ENCODE measurements at regions not wholly inside any gene's neighbourhood (a gene's known extent, or its start where the extent isn't known, plus 50 kb on each side); places are given as distances from the start of the nearest gene placed in this dataset.

GRCh38 chr3:18572809-18573208 is 147.7 kb upstream of the SATB1 start:
- no peak overlapping the region for H3K27ac ChIP-seq (ENCODE audit: low read depth, low read length)
- TF ChIP-seq CTCF (IDR thresholded peaks at IDR 0.05; ENCODE audit: low read depth, low read length) = no peak
- H3K27me3 ChIP-seq (ENCODE audit: control insufficient read depth, insufficient read depth, low read length) = no peaks in the 10 kb centered on the region
- POLR2A ChIA-PET = no interaction called here
- no peak for DNase-seq (ENCODE audit: low read depth, low spot score)
- H3K4me3 ChIP-seq (ENCODE audit: low read depth, low read length) = no peak overlapping the region
- CTCF ChIA-PET = no interaction called here
- H3K9me3 ChIP-seq (ENCODE audit: control insufficient read depth, insufficient read depth, low read length) = peaks cover 7% of the 10 kb centered on the region; the same call in 1 of the 2 replicates

- ChIA-PET CTCF (no interaction called here), POLR2A (no interaction called here)
- no peak overlapping the region for H3K27ac ChIP-seq (ENCODE audit: low read depth, low read length)
- H3K4me3 ChIP-seq (ENCODE audit: low read depth, low read length) = no peak overlapping the region
- no peak for DNase-seq (ENCODE audit: low read depth, low spot score)
- H3K9me3 ChIP-seq (ENCODE audit: control insufficient read depth, insufficient read depth, low read length) = no peaks in the 10 kb centered on the region; the same call in 1 of the 2 replicates
- no peaks in the 10 kb centered on the region for H3K27me3 ChIP-seq (ENCODE audit: control insufficient read depth, insufficient read depth, low read length)
- no peak for TF ChIP-seq CTCF (IDR thresholded peaks at IDR 0.05; ENCODE audit: low read depth, low read length)
These were observed 142.2 kb upstream of the SATB1 start for GRCh38 chr3:18567293-18567692.

GRCh38 chr3:18562364-18563154 is 137.4 kb upstream of the SATB1 start:
- Histone ChIP-seq H3K27me3 (ENCODE audit: control insufficient read depth, insufficient read depth, low read length) (no peaks in the 10 kb centered on the region), H3K9me3 (ENCODE audit: control insufficient read depth, insufficient read depth, low read length) (peaks cover 3% of the 10 kb centered on the region; the same call in 1 of the 2 replicates), H3K27ac (ENCODE audit: low read depth, low read length) (no peak overlapping the region), H3K4me3 (ENCODE audit: low read depth, low read length) (no peak overlapping the region)
- DNase-seq (ENCODE audit: low read depth, low spot score) = no peak
- TF ChIP-seq CTCF (IDR thresholded peaks at IDR 0.05; ENCODE audit: low read depth, low read length) = no peak
- CTCF ChIA-PET = no interaction called here
- POLR2A ChIA-PET = no interaction called here

- no peak overlapping the region for H3K4me3 ChIP-seq (ENCODE audit: low read depth, low read length)
- no peaks in the 10 kb centered on the region for H3K27me3 ChIP-seq (ENCODE audit: control insufficient read depth, insufficient read depth, low read length)
- POLR2A ChIA-PET = no interaction called here
- CTCF ChIA-PET = interaction anchor here (1.8 kb wide), 1 partner anchor 1307 kb away, joined by 5 read pairs; no protein-coding TSS in a partner anchor
- DNase-seq (ENCODE audit: low read depth, low spot score) = no peak
- H3K9me3 ChIP-seq (ENCODE audit: control insufficient read depth, insufficient read depth, low read length) = peaks cover 6% of the 10 kb centered on the region; the same call in 1 of the 2 replicates
- no peak overlapping the region for H3K27ac ChIP-seq (ENCODE audit: low read depth, low read length)
- 0 out of 2 replicates have a peak, but pooled peaks have one; percentile 20 for TF ChIP-seq CTCF (IDR thresholded peaks at IDR 0.05; ENCODE audit: low read depth, low read length)
These were observed 134.2 kb upstream of the SATB1 start for GRCh38 chr3:18559331-18559842.

GRCh38 chr3:18558507-18558906 is 133.4 kb upstream of the SATB1 start:
- Histone ChIP-seq H3K4me3 (ENCODE audit: low read depth, low read length) (no peak overlapping the region), H3K27me3 (ENCODE audit: control insufficient read depth, insufficient read depth, low read length) (no peaks in the 10 kb centered on the region), H3K9me3 (ENCODE audit: control insufficient read depth, insufficient read depth, low read length) (peaks cover 6% of the 10 kb centered on the region; the same call in 1 of the 2 replicates), H3K27ac (ENCODE audit: low read depth, low read length) (no peak overlapping the region)
- ChIA-PET POLR2A (no interaction called here), CTCF (interaction anchor here (1.8 kb wide), 1 partner anchor 1308 kb away, joined by 5 read pairs; no protein-coding TSS in a partner anchor)
- no peak for DNase-seq (ENCODE audit: low read depth, low spot score)
- TF ChIP-seq CTCF (IDR thresholded peaks at IDR 0.05; ENCODE audit: low read depth, low read length) = no peak

Measured in AG04450 (cell line).